ENCODE measurements at regions not wholly inside any gene's neighbourhood (a gene's known extent, or its start where the extent isn't known, plus 50 kb on each side); places are given as distances from the start of the nearest gene placed in this dataset.

- Mint-ChIP-seq H3K27me3 (ENCODE audit: low read depth, poor library complexity) (no peaks in the 10 kb centered on the region), H3K4me1 (peaks cover 14% of the 10 kb centered on the region), H3K27ac (no peak overlapping the region), H3K4me3 (no peak overlapping the region), H3K36me3 (ENCODE audit: low read depth) (no peaks in the 10 kb centered on the region), H3K9me3 (no peaks in the 10 kb centered on the region)
- no peak for DNase-seq
- no peak for TF ChIP-seq CTCF (IDR thresholded peaks at IDR 0.05)
Observed at GRCh38 chr2:154532763-154533162, 165.7 kb upstream of the KCNJ3 start.

GRCh38 chr2:154533300-154533940 lies 165.1 kb upstream of the KCNJ3 start:
- DNase-seq, result no peak
- TF ChIP-seq CTCF (IDR thresholded peaks at IDR 0.05), result no peak
- Mint-ChIP-seq H3K4me3 (no peak overlapping the region), H3K27ac (no peak overlapping the region), H3K9me3 (no peaks in the 10 kb centered on the region), H3K36me3 (ENCODE audit: low read depth) (no peaks in the 10 kb centered on the region), H3K4me1 (peaks cover 14% of the 10 kb centered on the region), H3K27me3 (ENCODE audit: low read depth, poor library complexity) (no peaks in the 10 kb centered on the region)

- no peaks in the 10 kb centered on the region for H3K27me3 Mint-ChIP-seq (ENCODE audit: low read depth, poor library complexity)
- no peak for TF ChIP-seq CTCF (IDR thresholded peaks at IDR 0.05)
- H3K4me1 Mint-ChIP-seq, result peaks cover 8% of the 10 kb centered on the region
- H3K4me3 Mint-ChIP-seq, result no peak overlapping the region
- no peaks in the 10 kb centered on the region for H3K9me3 Mint-ChIP-seq
- no peak for DNase-seq
- no peak overlapping the region for H3K27ac Mint-ChIP-seq
- H3K36me3 Mint-ChIP-seq (ENCODE audit: low read depth), result no peaks in the 10 kb centered on the region
Observed at GRCh38 chr2:154537024-154537423, 161.5 kb upstream of the KCNJ3 start.

GRCh38 chr2:154537843-154538450 lies 160.5 kb upstream of the KCNJ3 start:
- Mint-ChIP-seq H3K4me3 (no peak overlapping the region), H3K4me1 (no peaks in the 10 kb centered on the region), H3K27me3 (ENCODE audit: low read depth, poor library complexity) (no peaks in the 10 kb centered on the region), H3K9me3 (no peaks in the 10 kb centered on the region), H3K36me3 (ENCODE audit: low read depth) (no peaks in the 10 kb centered on the region), H3K27ac (no peak overlapping the region)
- no peak for DNase-seq
- TF ChIP-seq CTCF (IDR thresholded peaks at IDR 0.05), result no peak

GRCh38 chr2:154546341-154546740 lies 152.2 kb upstream of the KCNJ3 start:
- no peak for DNase-seq
- TF ChIP-seq CTCF (IDR thresholded peaks at IDR 0.05), result no peak
- no peak overlapping the region for H3K27ac Mint-ChIP-seq
- no peak overlapping the region for H3K4me3 Mint-ChIP-seq
- H3K4me1 Mint-ChIP-seq, result no peaks in the 10 kb centered on the region
- H3K9me3 Mint-ChIP-seq, result peaks cover 27% of the 10 kb centered on the region
- H3K36me3 Mint-ChIP-seq (ENCODE audit: low read depth), result no peaks in the 10 kb centered on the region
- H3K27me3 Mint-ChIP-seq (ENCODE audit: low read depth, poor library complexity), result no peaks in the 10 kb centered on the region

- no peak for DNase-seq
- H3K4me1 Mint-ChIP-seq, result no peaks in the 10 kb centered on the region
- H3K27ac Mint-ChIP-seq, result peak overlapping the region; percentile 39
- H3K4me3 Mint-ChIP-seq, result no peak overlapping the region
- TF ChIP-seq CTCF (IDR thresholded peaks at IDR 0.05), result no peak
- H3K36me3 Mint-ChIP-seq (ENCODE audit: low read depth), result no peaks in the 10 kb centered on the region
- H3K27me3 Mint-ChIP-seq (ENCODE audit: low read depth, poor library complexity), result no peaks in the 10 kb centered on the region
- peaks cover 27% of the 10 kb centered on the region for H3K9me3 Mint-ChIP-seq
Observed at GRCh38 chr2:154549869-154550268, 148.6 kb upstream of the KCNJ3 start.

Data from nephron progenitor cell (in vitro differentiated cells).